ENCODE measurements at regions not wholly inside any gene's neighbourhood (a gene's known extent, or its start where the extent isn't known, plus 50 kb on each side); places are given as distances from the start of the nearest gene placed in this dataset.

DNA sequence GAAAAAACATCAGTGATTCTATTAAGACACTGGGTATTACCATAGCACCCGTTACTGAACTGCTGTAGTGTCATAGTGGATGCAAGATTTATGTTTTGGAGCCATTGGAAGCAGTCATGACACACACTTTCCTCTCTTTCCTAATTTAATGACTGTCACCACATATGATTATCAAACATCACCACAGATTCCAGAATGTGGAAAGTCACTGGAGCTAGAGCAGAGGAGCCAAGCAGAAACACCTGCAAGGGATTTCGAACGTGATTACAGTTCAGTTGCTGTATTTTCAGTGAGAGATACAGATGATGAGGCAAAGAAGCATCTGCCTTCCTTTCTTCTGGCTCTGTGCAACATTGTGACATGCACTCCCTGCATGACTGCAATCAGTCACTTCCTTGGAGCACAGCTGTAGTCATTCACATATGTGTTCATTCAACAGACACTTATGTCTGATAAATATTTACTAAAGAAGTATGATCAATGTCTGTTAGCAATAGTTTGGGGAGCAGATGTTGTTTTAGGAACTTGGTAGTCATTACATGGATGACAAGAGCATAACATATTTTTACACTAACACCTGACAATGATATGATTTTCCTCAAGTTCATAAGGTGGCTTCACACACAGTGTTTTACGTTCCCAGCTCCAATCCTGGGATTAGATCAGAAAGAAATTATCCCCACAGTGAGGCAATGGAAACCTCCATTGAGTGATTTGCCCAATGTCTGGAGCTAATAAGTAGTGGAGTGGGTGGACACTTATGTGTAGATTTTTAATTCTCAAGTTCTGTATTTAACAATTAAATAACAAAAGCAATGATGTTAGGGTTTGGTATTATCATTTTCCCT is 416.6 kb downstream of the PLCL1 start:
- no peak for DNase-seq (ENCODE audit: low read depth in 2 of 2)

DNA sequence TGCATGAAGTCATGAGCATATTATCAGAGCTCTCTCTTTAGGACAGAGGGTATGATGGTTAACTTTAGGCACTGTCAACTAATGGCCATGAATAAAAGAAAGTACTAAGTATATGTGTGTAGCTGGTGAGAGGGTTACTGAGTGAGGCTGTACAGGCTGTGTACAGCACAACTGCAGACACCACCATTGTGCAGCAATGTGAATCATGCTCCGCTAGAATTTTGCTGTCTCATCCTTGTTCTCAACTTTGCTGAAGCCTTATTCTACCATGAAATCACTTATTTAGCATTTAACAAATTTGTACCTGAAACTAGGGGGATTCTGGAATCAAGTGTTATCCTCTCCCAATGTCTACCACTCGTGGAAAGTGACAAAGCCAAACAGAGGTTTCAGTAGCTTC is 414.9 kb downstream of the PLCL1 start:
- no peak for DNase-seq (ENCODE audit: low read depth in 2 of 2)

DNA sequence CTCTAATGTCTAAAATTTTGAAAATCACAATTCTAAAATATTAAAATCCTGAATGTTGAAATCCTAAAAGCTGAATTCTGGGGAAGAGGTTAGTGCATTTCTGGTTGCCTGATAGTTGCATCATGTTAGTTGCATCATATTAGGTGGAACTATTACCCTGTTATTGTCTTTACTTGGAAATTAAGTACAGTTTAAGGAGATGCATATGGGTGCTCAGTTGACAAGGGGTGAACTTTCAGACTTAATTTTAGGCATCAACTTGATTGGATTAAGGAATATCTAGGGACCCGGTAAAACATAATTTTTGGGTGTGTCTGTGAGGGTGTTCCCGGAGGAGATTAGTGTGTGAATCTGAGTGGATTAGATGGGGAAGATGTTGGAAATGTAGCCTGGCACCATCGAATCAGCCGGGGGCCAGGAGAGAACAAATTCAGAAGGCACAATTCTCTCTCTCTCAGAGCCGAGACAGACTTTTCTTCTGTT is 409.8 kb downstream of the PLCL1 start:
- no peak for DNase-seq (ENCODE audit: low read depth in 2 of 2)

DNA sequence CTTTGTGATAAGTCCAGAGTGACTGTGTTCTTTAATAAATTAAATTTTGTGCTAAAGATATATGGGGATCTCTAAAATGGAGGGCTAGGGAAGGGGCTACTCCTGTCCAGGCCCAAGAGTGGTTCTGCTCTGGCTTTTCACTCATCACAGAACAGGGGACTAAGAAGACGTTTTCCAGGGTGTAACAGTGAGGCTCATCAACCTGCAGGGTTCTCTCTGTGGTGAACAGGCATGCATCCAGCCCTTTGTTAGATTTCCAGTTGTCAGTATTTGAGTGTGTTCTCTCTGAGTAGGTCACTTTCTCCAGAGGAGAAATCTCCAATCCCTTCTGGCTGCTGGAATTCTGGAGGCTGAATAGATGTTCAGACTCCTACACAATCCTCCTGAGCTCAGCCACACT is 408.9 kb downstream of the PLCL1 start:
- DNase-seq (ENCODE audit: low read depth in 2 of 2): no peak

DNA sequence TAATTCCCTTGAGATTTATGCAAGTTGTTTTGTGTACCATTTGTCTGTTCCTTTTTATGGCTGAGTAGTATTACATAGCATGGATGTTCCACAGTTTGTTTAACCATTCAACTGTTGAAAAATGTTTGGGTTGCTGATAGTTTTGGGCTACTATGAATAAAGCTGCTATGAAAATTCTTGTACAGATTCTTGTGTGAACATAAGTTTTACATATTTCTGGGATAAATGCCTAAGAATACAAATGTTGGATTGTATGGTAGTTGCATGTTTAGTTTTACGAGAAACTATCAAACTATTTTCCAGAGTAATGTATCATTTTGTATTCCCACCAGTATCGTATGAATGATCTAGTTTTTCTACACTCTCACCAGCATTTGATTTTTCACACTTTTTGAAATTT is 407.3 kb downstream of the PLCL1 start:
- no peak for DNase-seq (ENCODE audit: low read depth in 2 of 2)

DNA sequence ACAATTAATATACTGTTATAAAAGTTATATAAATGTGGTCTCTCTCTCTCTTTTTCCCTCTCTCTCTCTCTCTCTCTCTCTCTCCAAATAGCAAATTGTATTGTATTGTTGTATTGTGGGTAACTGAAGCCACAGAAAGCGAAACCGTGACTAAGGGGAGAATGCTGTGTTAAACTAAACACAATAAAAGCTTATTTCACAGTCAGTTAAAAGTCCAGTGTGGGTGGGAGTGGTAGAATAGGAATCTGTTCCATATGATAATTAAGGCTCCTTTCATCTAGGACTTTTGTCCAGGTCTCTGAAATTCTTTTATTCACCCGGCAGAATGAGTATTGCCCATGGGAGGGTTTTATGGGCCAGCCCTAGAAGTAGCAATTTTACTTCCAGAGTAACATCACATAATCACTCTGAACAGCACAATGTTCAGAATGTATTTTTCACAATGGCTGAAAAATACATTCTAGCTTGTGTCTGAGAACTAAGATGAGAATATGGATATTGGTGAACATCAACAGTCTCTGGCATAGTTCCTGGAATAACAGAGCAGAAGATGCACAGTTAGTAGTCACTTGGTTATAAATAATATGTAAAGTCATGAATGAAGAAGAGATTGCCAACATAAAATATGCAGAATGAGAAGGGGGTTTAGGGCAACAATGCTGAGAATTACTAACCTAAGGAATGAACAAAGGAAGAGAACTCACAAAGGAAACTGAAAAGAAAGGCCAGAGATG is 399.1 kb downstream of the PLCL1 start:
- DNase-seq (ENCODE audit: low read depth in 2 of 2): no peak
